OCI-LY1 (cell line): ENCODE measurements at regions not wholly inside any gene's neighbourhood (a gene's known extent, or its start where the extent isn't known, plus 50 kb on each side); places are given as distances from the start of the nearest gene placed in this dataset.

Experiments
- EZH2 ChIP-seq: fragments of 200-600 bp; sonication (generic), shearing (Covaris generic); IDR thresholded peaks from 2 replicates; pipeline ENCODE4 v1.8.0; 2017; ENCODE audit warnings: borderline replicate concordance, mixed run types, mild to moderate bottlenecking, antibody characterized with exemption, low read length, moderate library complexity, mixed read lengths
- TF ChIP-seq, protein P1 (sequence below): fragments of 200-600 bp; sonication (generic), shearing (Covaris generic); IDR thresholded peaks from 2 replicates; pipeline ENCODE4 v1.5.1; 2017; ENCODE audit warnings: mild to moderate bottlenecking, antibody characterized with exemption, low read length, moderate library complexity, mixed read lengths

GRCh38 chr11:27208846-27209245 lies 154.2 kb downstream of the CCDC34 start:
- TF ChIP-seq, protein P1, sequence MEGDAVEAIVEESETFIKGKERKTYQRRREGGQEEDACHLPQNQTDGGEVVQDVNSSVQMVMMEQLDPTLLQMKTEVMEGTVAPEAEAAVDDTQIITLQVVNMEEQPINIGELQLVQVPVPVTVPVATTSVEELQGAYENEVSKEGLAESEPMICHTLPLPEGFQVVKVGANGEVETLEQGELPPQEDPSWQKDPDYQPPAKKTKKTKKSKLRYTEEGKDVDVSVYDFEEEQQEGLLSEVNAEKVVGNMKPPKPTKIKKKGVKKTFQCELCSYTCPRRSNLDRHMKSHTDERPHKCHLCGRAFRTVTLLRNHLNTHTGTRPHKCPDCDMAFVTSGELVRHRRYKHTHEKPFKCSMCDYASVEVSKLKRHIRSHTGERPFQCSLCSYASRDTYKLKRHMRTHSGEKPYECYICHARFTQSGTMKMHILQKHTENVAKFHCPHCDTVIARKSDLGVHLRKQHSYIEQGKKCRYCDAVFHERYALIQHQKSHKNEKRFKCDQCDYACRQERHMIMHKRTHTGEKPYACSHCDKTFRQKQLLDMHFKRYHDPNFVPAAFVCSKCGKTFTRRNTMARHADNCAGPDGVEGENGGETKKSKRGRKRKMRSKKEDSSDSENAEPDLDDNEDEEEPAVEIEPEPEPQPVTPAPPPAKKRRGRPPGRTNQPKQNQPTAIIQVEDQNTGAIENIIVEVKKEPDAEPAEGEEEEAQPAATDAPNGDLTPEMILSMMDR = no peak
- no peak for TF ChIP-seq EZH2
